KMS-11 (cell line): ENCODE measurements at regions not wholly inside any gene's neighbourhood (a gene's known extent, or its start where the extent isn't known, plus 50 kb on each side); places are given as distances from the start of the nearest gene placed in this dataset.

Experiments used
- H2AFZ ChIP-seq: fragments of 200-600 bp; sonication (generic); 2 replicates; pipeline ENCODE4 v1.6.1; 2016; ENCODE audit warnings: antibody characterized with exemption, mixed run types, low read depth
- H3K27ac ChIP-seq: fragments of 200-600 bp; sonication (generic); 2 replicates; pipeline ENCODE4 v1.6.1; 2016; ENCODE audit warnings: mild to moderate bottlenecking, mixed run types
- H3K27me3 ChIP-seq: fragments of 200-600 bp; sonication (generic); 2 replicates; pipeline ENCODE4 v1.6.1; 2017; ENCODE audit warnings: mild to moderate bottlenecking, low read depth, mixed run types, moderate library complexity; ENCODE audit not compliant: insufficient read depth
- H3K36me3 ChIP-seq: fragments of 200-600 bp; sonication (generic); 2 replicates; pipeline ENCODE4 v1.6.1; 2017; ENCODE audit warnings: mild to moderate bottlenecking, mixed run types; ENCODE audit not compliant: insufficient read depth
- H3K4me1 ChIP-seq: fragments of 200-600 bp; sonication (generic); 2 replicates; pipeline ENCODE4 v1.6.1; 2016; ENCODE audit warnings: mild to moderate bottlenecking, low read depth, mixed run types; ENCODE audit not compliant: poor library complexity, severe bottlenecking
- H3K4me2 ChIP-seq: fragments of 200-600 bp; sonication (generic); 2 replicates; pipeline ENCODE4 v1.7.0; 2016; ENCODE audit warnings: mild to moderate bottlenecking, mixed run types
- H3K4me3 ChIP-seq: fragments of 200-600 bp; sonication (generic); IDR thresholded peaks from 2 replicates; pipeline ENCODE4 v1.6.1; 2017; ENCODE audit warnings: low read depth, low read length, mixed read lengths; ENCODE audit not compliant: insufficient read depth
- H3K79me2 ChIP-seq: fragments of 200-600 bp; sonication (generic); 2 replicates; pipeline ENCODE4 v1.6.1; 2016; ENCODE audit warnings: low read depth, mixed run types; ENCODE audit not compliant: insufficient read depth
- H3K9ac ChIP-seq: fragments of 200-600 bp; sonication (generic); 2 replicates; pipeline ENCODE4 v1.6.1; 2016; ENCODE audit warnings: mild to moderate bottlenecking, mixed run types
- H4K20me1 ChIP-seq: fragments of 200-600 bp; sonication (generic); 2 replicates; pipeline ENCODE4 v1.6.1; 2016; ENCODE audit warnings: mild to moderate bottlenecking, mixed run types; ENCODE audit not compliant: insufficient read depth
- TF ChIP-seq, protein P1 (sequence below): fragments of 200-600 bp; sonication (generic); conservative IDR thresholded peaks from 2 replicates; pipeline ENCODE4 v1.6.1; 2017; ENCODE audit warnings: low read depth, mild to moderate bottlenecking, antibody characterized with exemption, low read length, moderate library complexity, mixed read lengths

DNA sequence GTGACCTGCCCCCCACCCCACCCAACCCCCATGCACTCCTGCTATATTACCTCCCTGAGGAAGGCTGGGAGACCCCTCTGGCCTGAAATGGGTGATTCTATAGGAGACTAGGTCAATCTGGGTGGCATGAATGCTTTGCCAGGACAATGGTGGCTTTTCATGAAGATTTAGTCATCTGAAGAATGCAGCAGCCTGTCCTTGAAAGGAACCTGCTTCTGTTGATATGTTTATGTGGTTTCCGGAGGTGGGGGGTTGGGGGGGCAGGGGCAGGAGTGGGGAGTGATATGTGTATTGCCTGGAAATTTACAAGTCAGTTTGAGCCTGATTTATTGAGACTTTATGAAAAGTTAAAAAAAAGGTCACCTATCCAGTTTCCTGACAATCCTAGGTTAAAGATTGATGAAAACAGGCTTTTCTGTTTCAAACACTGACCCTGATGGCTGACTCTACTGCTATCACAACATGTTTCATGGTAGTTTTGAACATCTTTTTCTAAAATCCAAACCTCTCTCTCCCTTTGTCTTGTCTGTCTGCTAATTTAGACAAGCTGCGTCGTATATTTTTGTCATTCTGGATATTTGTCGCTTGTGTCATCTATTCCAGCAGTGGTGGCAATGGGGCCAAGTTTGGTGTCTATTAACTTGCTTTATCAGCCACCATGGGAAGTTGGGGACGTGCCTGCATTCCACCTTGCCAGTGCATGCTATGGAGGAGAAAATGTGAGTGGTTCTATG is 153.7 kb upstream of the EGFLAM start:
- TF ChIP-seq, protein P1, sequence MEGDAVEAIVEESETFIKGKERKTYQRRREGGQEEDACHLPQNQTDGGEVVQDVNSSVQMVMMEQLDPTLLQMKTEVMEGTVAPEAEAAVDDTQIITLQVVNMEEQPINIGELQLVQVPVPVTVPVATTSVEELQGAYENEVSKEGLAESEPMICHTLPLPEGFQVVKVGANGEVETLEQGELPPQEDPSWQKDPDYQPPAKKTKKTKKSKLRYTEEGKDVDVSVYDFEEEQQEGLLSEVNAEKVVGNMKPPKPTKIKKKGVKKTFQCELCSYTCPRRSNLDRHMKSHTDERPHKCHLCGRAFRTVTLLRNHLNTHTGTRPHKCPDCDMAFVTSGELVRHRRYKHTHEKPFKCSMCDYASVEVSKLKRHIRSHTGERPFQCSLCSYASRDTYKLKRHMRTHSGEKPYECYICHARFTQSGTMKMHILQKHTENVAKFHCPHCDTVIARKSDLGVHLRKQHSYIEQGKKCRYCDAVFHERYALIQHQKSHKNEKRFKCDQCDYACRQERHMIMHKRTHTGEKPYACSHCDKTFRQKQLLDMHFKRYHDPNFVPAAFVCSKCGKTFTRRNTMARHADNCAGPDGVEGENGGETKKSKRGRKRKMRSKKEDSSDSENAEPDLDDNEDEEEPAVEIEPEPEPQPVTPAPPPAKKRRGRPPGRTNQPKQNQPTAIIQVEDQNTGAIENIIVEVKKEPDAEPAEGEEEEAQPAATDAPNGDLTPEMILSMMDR = no peak
- no peak overlapping the region for H2AFZ ChIP-seq
- H3K4me3 ChIP-seq = no peak overlapping the region
- no peaks in the 10 kb centered on the region for H3K79me2 ChIP-seq
- H3K9ac ChIP-seq = no peak overlapping the region
- H3K4me1 ChIP-seq = no peaks in the 10 kb centered on the region
- H3K36me3 ChIP-seq = no peaks in the 10 kb centered on the region
- H3K27ac ChIP-seq = no peak overlapping the region
- no peaks in the 10 kb centered on the region for H3K27me3 ChIP-seq
- no peaks in the 10 kb centered on the region for H4K20me1 ChIP-seq
- no peak overlapping the region for H3K4me2 ChIP-seq

DNA sequence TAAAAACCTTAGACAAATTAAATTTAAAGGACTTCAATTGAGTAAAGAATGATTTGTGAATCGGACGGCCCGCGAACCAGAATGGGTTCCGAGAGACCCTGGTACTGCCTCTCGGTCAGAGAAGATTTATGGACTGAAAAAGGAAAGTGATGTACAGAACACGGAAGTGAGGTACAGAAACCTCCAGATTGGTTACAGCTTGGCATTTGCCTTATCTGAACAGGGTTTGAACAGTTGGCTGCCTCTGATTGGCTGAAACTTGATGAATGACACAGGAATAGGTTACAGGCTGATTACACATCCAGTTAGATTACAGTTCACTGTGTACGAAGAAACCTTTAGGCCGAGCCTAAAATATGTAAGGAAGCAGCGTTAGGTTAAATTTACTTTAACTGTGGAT is 156.5 kb upstream of the EGFLAM start:
- H3K9ac ChIP-seq = no peak overlapping the region
- TF ChIP-seq, protein P1 = no peak
- no peaks in the 10 kb centered on the region for H4K20me1 ChIP-seq
- H2AFZ ChIP-seq = no peak overlapping the region
- no peaks in the 10 kb centered on the region for H3K79me2 ChIP-seq
- H3K27ac ChIP-seq = no peak overlapping the region
- H3K4me2 ChIP-seq = no peak overlapping the region
- H3K36me3 ChIP-seq = no peaks in the 10 kb centered on the region
- H3K27me3 ChIP-seq = no peaks in the 10 kb centered on the region
- no peaks in the 10 kb centered on the region for H3K4me1 ChIP-seq
- H3K4me3 ChIP-seq = no peak overlapping the region

DNA sequence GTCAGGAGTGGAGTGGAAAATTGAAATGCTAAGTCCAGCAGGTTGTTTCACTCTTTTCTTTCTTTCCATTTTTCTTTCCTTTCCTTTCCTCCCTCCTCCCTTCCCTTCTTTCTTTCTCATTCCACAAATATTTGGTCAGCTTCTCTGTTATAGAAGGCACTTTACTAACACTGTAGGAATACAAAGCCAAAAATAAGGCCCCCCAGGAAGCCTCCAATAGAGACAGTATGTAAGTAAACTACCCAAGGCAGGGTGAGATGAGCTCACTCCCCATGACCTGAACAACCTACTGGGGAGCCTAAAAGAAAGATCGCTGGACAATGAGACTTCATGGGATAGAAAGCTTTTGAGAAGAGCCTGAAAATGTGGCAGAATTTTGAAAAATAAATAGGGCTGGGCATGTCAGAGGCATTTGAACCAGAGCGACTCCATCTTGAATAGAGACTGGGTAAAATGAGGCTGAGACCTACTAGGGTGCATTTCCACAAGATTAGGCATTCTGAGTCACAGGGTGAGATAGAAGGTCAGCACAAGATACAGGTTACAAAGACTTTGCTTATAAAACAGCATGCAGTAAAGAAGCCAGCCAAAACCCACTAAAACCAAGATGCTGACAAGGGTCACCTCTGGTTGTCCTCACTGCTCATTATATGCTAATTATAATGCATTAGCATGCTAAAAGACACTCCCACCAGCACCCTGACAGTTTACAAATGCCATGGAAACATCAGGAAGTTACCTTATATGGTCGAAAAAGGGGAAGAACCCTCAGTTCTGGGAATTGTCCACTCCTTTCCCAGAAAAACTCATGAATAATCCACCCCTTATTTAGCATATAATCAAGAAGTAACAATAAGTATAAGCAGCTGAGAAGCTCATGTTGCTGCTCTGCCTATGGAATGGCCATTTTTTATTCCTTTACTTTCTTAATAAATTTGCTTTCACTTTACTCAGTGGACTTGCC is 158.9 kb upstream of the EGFLAM start:
- Histone ChIP-seq H3K27ac (no peak overlapping the region), H3K9ac (no peak overlapping the region), H3K79me2 (no peaks in the 10 kb centered on the region), H3K4me1 (no peaks in the 10 kb centered on the region), H2AFZ (no peak overlapping the region), H3K4me2 (no peak overlapping the region), H3K4me3 (no peak overlapping the region), H3K36me3 (no peaks in the 10 kb centered on the region), H3K27me3 (no peaks in the 10 kb centered on the region), H4K20me1 (no peaks in the 10 kb centered on the region)
- TF ChIP-seq, protein P1 = no peak

DNA sequence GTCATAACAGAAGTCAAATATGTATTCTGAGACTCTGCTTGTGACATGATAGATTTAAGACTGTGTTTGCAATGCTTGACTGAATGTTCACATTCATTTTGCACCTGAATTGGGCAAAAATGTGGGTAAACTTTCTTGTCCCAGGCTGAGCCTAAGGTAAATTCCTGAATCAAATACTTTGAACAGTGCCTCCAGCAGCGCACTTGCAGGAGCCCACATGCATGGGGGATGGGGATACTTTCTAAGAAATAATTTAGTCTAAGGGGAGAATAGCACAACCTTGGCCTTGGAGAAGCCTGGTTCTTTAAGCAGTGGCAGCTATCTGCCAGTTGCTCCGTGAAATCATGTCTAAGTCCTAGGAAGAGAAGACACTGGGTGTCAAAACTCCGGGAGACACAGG is 163.5 kb upstream of the EGFLAM start:
- no peak overlapping the region for H3K9ac ChIP-seq
- H4K20me1 ChIP-seq = no peaks in the 10 kb centered on the region
- H3K36me3 ChIP-seq = no peaks in the 10 kb centered on the region
- no peak overlapping the region for H3K4me2 ChIP-seq
- no peaks in the 10 kb centered on the region for H3K79me2 ChIP-seq
- TF ChIP-seq, protein P1 = no peak
- H3K4me3 ChIP-seq = no peak overlapping the region
- H3K27ac ChIP-seq = no peak overlapping the region
- no peaks in the 10 kb centered on the region for H3K4me1 ChIP-seq
- H3K27me3 ChIP-seq = no peaks in the 10 kb centered on the region
- H2AFZ ChIP-seq = no peak overlapping the region
